CD4-positive, alpha-beta T cell (primary cell): ENCODE measurements at regions not wholly inside any gene's neighbourhood (a gene's known extent, or its start where the extent isn't known, plus 50 kb on each side); places are given as distances from the start of the nearest gene placed in this dataset.

Source experiments
- ATAC-seq: fragments of 200-7000 bp; cut with Tn5 transposase; one replicate; pipeline ENCODE4 v1.10.0; 2022; ENCODE audit warnings: mild to moderate bottlenecking; ENCODE audit not compliant: poor library complexity
- CTCF ChIA-PET: fragments of 350-600 bp; sonication (Branson Sonifier 250); formaldehyde crosslinking; loops from one replicate; lab custom pipeline; 2021; ENCODE audit warnings: antibody characterized with exemption, inconsistent platforms; lab: Charles Lee
- POLR2A ChIA-PET: fragments of 350-600 bp; sonication (Branson Sonifier 250); formaldehyde crosslinking; loops from one replicate; lab custom pipeline; 2021; ENCODE audit warnings: antibody characterized with exemption, inconsistent platforms; lab: Charles Lee
- DNase-seq, 14 experiments: peaks; one replicate each; pipeline ENCODE4 v3.0.0-alpha.2; 2013 to 2020; ENCODE audit warnings: mixed read lengths in 2 of 14
- H3K27ac ChIP-seq, 2 donors: one replicate each; pipeline versions ENCODE4 v1.5.1 to v1.7.0; 2013; ENCODE audit warnings: low read length in 2 of 2, low read depth in 1 of 2, mild to moderate bottlenecking in 1 of 2
- H3K27me3 ChIP-seq, 2 experiments: 1 replicate in 1 of 2; 2 replicates in 1 of 2; pipeline versions ENCODE4 v1.6.1 to v1.7.0; 2013; ENCODE audit warnings: low read length in 2 of 2, control low read depth in 1 of 2, mild to moderate bottlenecking in 1 of 2, moderate library complexity in 1 of 2; ENCODE audit not compliant: insufficient read depth in 2 of 2, control insufficient read depth in 1 of 2
- H3K36me3 ChIP-seq: one replicate; pipeline ENCODE4 v1.6.1; 2013; ENCODE audit warnings: low read length, control low read depth; ENCODE audit not compliant: insufficient read depth
- H3K4me1 ChIP-seq: one replicate; pipeline ENCODE4 v1.6.1; 2013; ENCODE audit warnings: low read length, control low read depth; ENCODE audit not compliant: insufficient read depth
- H3K4me3 ChIP-seq: one replicate; pipeline ENCODE4 v1.5.1; 2013; ENCODE audit warnings: mild to moderate bottlenecking, low read length, moderate library complexity
- H3K9me3 ChIP-seq, 2 experiments: 1 replicate in 1 of 2; 2 replicates in 1 of 2; pipeline versions ENCODE4 v1.6.1 to v1.7.0; 2013; ENCODE audit warnings: low read length in 2 of 2, mild to moderate bottlenecking in 2 of 2, control low read depth in 1 of 2, moderate library complexity in 1 of 2; ENCODE audit not compliant: control insufficient read depth in 1 of 2, insufficient read depth in 1 of 2
- H3K27ac Mint-ChIP-seq: one replicate; pipeline ENCODE4 v1.8.0; 2020; ENCODE audit warnings: mixed read lengths
- H3K27me3 Mint-ChIP-seq: one replicate; pipeline ENCODE4 v1.8.0; 2021; ENCODE audit warnings: mixed read lengths
- H3K36me3 Mint-ChIP-seq: one replicate; pipeline ENCODE4 v1.8.0; 2021; ENCODE audit warnings: low read depth, mixed read lengths
- H3K4me1 Mint-ChIP-seq: one replicate; pipeline ENCODE4 v1.8.0; 2021; ENCODE audit warnings: low read depth, mixed read lengths
- H3K4me3 Mint-ChIP-seq: one replicate; pipeline ENCODE4 v1.8.0; 2020; ENCODE audit warnings: mild to moderate bottlenecking, mixed read lengths
- H3K9me3 Mint-ChIP-seq: one replicate; pipeline ENCODE4 v1.8.0; 2020; ENCODE audit warnings: mixed read lengths
- CTCF ChIP-seq: fragments of 200-600 bp; IDR thresholded peaks from one replicate; pipeline ENCODE4 v1.8.0; 2022; ENCODE audit warnings: antibody characterized with exemption, mild to moderate bottlenecking
- intact Hi-C, 2 experiments: fragments of 100-400 bp; cut with DNase I in 1 of 2; cut with micrococcal nuclease in 1 of 2; formaldehyde crosslinking; loops; one replicate each; pipeline versions ENCODE4 v1.15.1 to v1.9.0; 2023 to 2025; cut with DNase I, micrococcal nuclease

GRCh38 chr3:42025370-42026138 is 63.7 kb upstream of the ULK4 start:
- POLR2A ChIA-PET = interaction anchor here (1.0 to 1.2 kb wide), 2 partner anchors 11 to 63 kb away, joined by 3 to 4 read pairs; partner anchors contain the start of gene ULK4
- H3K27ac Mint-ChIP-seq = no peak overlapping the region

GRCh38 chr3:42024591-42025351 is 62.9 kb upstream of the ULK4 start:
- Histone ChIP-seq H3K4me1 (peaks cover 21% of the 10 kb centered on the region), H3K4me3 (no peak overlapping the region), H3K9me3 (peaks cover 0 to 4% of the 10 kb centered on the region in 2 experiments), H3K36me3 (no peaks in the 10 kb centered on the region), H3K27me3 (no peaks in the 10 kb centered on the region), H3K27ac (no peak overlapping the region)
- H3K9me3 Mint-ChIP-seq = no peaks in the 10 kb centered on the region
- no peak for TF ChIP-seq CTCF
- no peaks in the 10 kb centered on the region for H3K27me3 Mint-ChIP-seq
- H3K4me3 Mint-ChIP-seq = no peak overlapping the region
- H3K27ac Mint-ChIP-seq = no peak overlapping the region
- ATAC-seq (no peak), DNase-seq (no peak)
- ChIA-PET POLR2A (interaction anchor here (1.0 to 1.2 kb wide), 2 partner anchors 10 to 63 kb away, joined by 3 to 4 read pairs; partner anchors contain the start of gene ULK4), CTCF (interaction anchor here (0.9 kb wide), 1 partner anchor 10 kb away, joined by 3 read pairs; no protein-coding TSS in a partner anchor)
- no peaks in the 10 kb centered on the region for H3K36me3 Mint-ChIP-seq
- H3K4me1 Mint-ChIP-seq = peaks cover 61% of the 10 kb centered on the region
- intact Hi-C loops = no loop called here

More at GRCh38 chr3:42025370-42026138, 63.7 kb upstream of the ULK4 start:
- H3K9me3 ChIP-seq = peaks cover 0 to 4% of the 10 kb centered on the region in 2 experiments
- CTCF ChIA-PET = no interaction called here
- no peaks in the 10 kb centered on the region for H3K36me3 Mint-ChIP-seq
- ATAC-seq = no peak
- H3K27ac ChIP-seq = no peak overlapping the region
- no peaks in the 10 kb centered on the region for H3K27me3 ChIP-seq
- H3K4me1 Mint-ChIP-seq = peaks cover 53% of the 10 kb centered on the region
- DNase-seq = peak in 2 of 14 experiments; percentile 46 to 51
- TF ChIP-seq CTCF = no peak
- peak overlapping the region; percentile 7 for H3K4me3 Mint-ChIP-seq
- H3K4me3 ChIP-seq = no peak overlapping the region
- H3K4me1 ChIP-seq = peaks cover 21% of the 10 kb centered on the region
- no peaks in the 10 kb centered on the region for H3K36me3 ChIP-seq
- no peaks in the 10 kb centered on the region for H3K27me3 Mint-ChIP-seq
- no peaks in the 10 kb centered on the region for H3K9me3 Mint-ChIP-seq
- intact Hi-C loops = no loop called here

- ATAC-seq (no peak), DNase-seq (peak in 1 of 14 experiments; percentile 24)
- TF ChIP-seq CTCF = no peak
- Histone ChIP-seq H3K36me3 (no peaks in the 10 kb centered on the region), H3K27ac (no peak overlapping the region), H3K4me3 (no peak overlapping the region), H3K27me3 (no peaks in the 10 kb centered on the region), H3K9me3 (peaks cover 0 to under 1% of the 10 kb centered on the region in 2 experiments), H3K4me1 (peaks cover 21% of the 10 kb centered on the region)
- peak overlapping the region; percentile 11 for H3K27ac Mint-ChIP-seq
- no peak overlapping the region for H3K4me3 Mint-ChIP-seq
- intact Hi-C loops = no loop called here
- H3K27me3 Mint-ChIP-seq = no peaks in the 10 kb centered on the region
- H3K4me1 Mint-ChIP-seq = peaks cover 75% of the 10 kb centered on the region
- H3K36me3 Mint-ChIP-seq = no peaks in the 10 kb centered on the region
- ChIA-PET POLR2A (no interaction called here), CTCF (no interaction called here)
- no peaks in the 10 kb centered on the region for H3K9me3 Mint-ChIP-seq
These were observed 61.5 kb upstream of the ULK4 start for GRCh38 chr3:42023380-42023779.
